ENCODE measurements at regions not wholly inside any gene's neighbourhood (a gene's known extent, or its start where the extent isn't known, plus 50 kb on each side); places are given as distances from the start of the nearest gene placed in this dataset.
A peak's percentile ranks its signal among the peaks of the same experiment; 100 is the strongest.

DNA sequence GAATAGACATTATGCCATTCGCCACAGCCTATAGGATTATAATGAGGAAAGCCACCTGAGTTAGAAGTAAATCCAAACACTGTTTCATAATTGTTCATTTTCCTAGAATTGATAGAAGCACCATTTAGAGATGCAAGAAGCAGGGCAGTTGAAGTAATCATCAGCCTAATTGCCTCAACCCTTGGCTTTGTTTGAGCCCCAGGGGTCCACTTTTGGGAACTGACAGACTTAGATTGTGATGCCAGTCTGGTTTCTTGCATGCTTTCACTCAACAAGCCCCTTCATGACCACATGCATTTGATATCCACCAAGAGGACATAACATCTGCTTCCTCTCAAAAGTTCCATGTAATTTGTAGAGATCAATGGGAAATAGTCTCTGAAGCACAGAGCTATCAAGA is 97.2 kb upstream of the COL8A1 start:
- DNase-seq, result no peak

DNA sequence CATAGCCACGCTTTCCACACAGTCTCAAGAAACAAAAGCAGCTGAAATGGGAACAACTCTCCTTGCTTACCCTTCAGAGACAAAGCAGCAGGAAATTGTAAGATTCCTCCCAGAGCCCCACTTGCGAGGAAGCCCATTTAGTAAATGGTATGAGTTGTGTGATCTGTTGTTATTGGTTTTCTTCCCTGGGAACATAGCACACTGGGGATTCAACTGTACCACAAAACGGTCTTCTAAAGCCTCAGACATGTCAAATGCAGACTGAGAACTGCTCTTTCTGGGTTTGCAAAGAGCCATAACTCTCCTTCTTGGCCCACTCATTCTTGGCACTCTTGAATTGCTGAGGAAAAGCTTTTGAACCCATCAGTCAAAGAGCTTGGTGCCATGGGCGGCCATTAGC is 101.0 kb upstream of the COL8A1 start:
- no peak for DNase-seq

GRCh38 chr3:99536555-99537314 is 101.7 kb upstream of the COL8A1 start:
- peak; percentile 71 for DNase-seq

GRCh38 chr3:99534951-99535704 is 103.3 kb upstream of the COL8A1 start:
- peak; percentile 59 for DNase-seq

- peak; percentile 75 for DNase-seq
These were observed 106.1 kb upstream of the COL8A1 start for GRCh38 chr3:99532246-99532645.

DNA sequence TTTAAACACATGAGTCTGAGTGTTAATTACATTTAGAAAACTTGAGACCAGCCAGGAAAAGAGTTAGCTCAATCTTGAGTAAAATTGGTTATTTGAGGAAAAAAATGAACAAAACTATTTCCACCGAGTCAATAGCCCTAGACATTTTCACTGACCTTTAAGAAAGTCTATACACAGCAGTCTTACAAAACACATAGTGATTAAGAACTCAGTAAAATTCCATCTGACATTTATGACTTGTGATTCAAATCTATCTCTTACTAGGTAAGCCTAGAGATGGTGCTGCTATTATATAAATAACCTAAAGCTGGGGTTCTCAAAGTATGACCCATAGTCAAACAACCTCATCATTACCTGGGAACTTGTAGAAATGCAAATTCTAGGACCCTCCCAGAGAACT is 109.1 kb upstream of the COL8A1 start:
- no peak for DNase-seq

DNA sequence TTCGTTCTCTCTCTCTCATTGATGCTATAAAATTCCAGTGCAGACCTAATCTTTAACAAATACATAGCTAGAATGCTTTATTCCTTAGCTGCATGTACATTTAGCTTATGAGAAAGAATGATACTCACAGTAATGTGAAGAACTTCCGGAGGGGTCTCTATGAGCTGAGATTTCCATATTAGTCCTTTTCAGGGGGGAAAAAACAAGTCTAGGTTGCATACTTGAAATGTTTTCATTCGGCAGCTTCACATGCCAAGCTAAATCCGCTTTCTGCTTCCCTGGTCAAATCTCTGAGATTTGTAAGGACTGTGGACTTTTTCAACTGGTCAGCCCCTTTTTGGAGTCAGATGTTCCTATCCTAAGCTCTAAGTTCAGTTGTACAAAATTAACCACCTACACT is 111.5 kb upstream of the COL8A1 start:
- DNase-seq, result no peak

- no peak for DNase-seq
These were observed 113.8 kb upstream of the COL8A1 start for GRCh38 chr3:99524559-99524958.

DNA sequence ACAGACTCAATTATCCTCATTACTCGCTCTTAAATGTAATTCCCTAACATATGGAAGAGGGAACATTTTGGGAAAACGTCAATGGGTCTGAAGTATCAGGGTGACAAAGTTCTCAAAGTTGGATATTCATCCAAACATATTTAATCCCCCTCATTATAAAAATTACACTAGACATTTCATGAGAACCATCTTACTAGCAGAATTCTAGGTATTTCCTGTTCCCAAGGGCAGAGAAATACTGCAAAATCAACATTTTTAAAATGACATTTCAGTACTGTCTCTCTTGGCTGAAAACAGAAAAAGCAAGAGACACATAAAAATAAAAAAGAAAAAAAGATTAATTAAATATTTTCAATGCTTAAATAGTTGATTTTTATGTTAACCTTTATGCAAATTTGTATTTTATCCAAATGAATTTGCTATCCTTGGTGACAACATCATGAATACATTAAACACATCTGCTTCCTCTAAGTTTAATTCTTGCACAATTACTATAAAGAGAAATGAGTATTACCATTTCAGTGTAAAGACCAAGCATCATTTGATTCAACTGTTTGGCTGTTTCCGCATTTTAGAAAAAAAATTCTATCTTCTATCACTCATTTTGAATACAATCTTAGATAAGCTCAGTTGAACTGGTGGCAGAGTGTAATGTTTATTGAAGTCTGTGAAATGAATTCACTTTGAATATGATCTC is 114.8 kb upstream of the COL8A1 start:
- DNase-seq, result no peak

DNA sequence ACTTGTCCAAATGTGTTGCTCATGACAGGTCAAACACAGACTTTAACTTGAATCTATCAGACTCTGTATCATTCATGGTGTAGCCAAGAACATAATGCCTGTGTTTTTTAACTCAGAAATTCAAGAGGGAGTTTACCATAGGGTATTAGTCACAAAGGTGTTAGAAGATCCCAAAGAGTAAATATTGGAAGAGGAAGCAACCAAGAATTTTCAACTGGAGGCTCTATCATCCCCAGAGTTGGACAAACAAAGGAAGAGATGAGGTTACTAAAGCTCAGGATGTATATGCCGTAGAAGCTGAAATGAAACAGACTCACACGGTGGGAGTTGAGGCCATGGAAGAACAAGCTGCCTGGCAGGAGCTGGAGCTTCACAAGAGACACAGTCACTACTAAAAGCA is 116.2 kb upstream of the COL8A1 start:
- peak; percentile 74 for DNase-seq

GRCh38 chr3:99521551-99521950 is 116.8 kb upstream of the COL8A1 start:
- DNase-seq, result no peak

- no peak for DNase-seq
These were observed 117.9 kb upstream of the COL8A1 start for GRCh38 chr3:99520513-99520912.

GRCh38 chr3:99516936-99517335 is 121.5 kb upstream of the COL8A1 start:
- no peak for DNase-seq

GRCh38 chr3:99515891-99516290 is 122.5 kb upstream of the COL8A1 start:
- no peak for DNase-seq

GRCh38 chr3:99509224-99509623 is 129.2 kb upstream of the COL8A1 start:
- DNase-seq, result no peak

GRCh38 chr3:99508191-99508590 is 130.2 kb upstream of the COL8A1 start:
- DNase-seq, result no peak

- DNase-seq, result no peak
These were observed 132.6 kb upstream of the COL8A1 start for GRCh38 chr3:99505646-99506269.

DNA sequence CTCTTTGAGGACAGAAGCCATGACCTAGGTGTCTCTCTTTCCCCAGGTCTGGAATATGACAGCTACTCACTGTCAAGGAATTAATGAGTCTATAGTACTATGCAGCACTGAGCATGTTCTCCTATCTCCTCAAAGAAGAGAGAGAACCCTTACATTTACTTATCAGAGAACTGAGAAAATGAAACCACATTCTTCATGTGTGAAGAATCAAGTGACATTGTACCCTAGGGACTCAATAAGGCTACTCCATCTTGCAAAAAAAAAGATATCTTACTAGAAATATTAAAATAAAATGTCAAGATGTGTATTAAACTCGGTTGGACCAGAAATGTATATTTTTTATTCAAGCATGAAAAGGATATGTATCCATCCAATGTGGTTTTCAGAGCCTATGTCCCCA is 133.2 kb upstream of the COL8A1 start:
- DNase-seq, result no peak

DNA sequence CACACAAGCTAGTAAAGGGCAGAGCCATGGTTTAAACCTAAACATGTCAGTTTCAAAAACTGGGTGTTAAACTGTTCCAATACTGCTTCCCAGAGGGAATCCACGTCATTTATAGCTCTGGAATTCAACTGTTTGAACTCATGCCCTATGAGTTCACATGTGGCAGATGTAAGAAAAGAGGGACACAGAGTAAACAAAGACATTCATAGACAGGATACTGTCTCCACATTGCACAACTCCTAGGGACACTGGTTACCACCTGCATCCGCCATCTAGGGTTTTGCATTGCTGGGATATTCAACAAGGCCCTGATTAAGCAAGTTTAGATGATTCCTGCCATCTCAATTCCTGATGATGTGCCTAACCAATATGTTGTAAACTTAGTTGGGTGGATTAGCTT is 134.1 kb upstream of the COL8A1 start:
- peak; percentile 47 for DNase-seq

DNA sequence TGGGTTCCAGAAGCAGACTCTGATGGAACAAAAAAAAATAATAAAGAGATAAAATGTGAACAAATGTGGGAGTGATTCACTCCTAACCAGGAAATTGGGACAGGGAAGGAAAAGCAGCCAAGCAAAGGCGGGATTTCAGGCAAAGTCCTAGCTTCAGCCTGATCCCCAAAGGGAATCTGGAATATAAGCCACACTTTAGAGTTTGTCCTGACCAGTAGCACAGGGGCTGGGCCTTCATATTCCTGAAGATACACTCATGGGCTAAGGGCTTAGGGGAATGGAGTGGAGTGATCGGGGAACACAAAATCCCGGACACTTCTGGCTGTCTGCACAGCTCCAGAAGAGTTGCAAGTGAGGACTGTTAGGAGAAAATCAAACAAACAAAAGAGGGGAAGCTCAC is 135.0 kb upstream of the COL8A1 start:
- DNase-seq, result peak; percentile 6

GRCh38 chr3:99502871-99503270 is 135.5 kb upstream of the COL8A1 start:
- no peak for DNase-seq

DNA sequence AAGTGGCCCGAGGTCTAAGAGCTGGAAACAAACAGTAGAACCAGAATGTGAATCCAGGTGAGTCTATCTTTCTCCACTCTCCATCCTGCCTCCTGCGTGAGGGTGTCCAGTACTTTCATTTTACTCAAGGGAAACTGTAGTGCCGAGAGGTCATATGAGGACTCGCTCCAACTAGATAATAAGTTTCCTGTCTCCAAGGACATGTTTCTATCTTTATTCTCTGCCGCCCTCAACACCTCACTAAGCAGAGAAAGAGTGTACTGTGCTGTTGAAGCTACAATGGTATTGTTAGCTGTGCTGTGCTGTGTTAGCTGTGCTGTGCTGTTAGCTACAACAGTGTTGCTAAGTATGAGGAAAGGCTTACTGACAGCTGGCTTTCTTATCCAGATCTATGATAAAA is 137.9 kb upstream of the COL8A1 start:
- DNase-seq, result no peak
